Nephron (organoid): ENCODE measurements at regions not wholly inside any gene's neighbourhood (a gene's known extent, or its start where the extent isn't known, plus 50 kb on each side); places are given as distances from the start of the nearest gene placed in this dataset.
A peak's percentile ranks its signal among the peaks of the same experiment; 100 is the strongest.

ENCODE experiments used
- H3K27ac Mint-ChIP-seq, 3 experiments: 2 replicates each; pipeline ENCODE4 v1.8.0; 2020; ENCODE audit warnings: mixed read lengths in 3 of 3, mild to moderate bottlenecking in 2 of 3, moderate library complexity in 1 of 3
- H3K27me3 Mint-ChIP-seq: 2 replicates; pipeline ENCODE4 v1.8.0; 2021; ENCODE audit warnings: low read depth, mild to moderate bottlenecking, moderate library complexity, mixed read lengths
- H3K36me3 Mint-ChIP-seq: 2 replicates; pipeline ENCODE4 v1.8.0; 2020; ENCODE audit warnings: low read depth, mixed read lengths
- H3K4me1 Mint-ChIP-seq: 2 replicates; pipeline ENCODE4 v1.8.0; 2020; ENCODE audit warnings: mixed read lengths
- H3K4me3 Mint-ChIP-seq, 3 experiments: 2 replicates each; pipeline ENCODE4 v1.8.0; 2020; ENCODE audit warnings: mild to moderate bottlenecking in 3 of 3, mixed read lengths in 3 of 3, moderate library complexity in 2 of 3
- H3K9me3 Mint-ChIP-seq: 2 replicates; pipeline ENCODE4 v1.8.0; 2020; ENCODE audit warnings: mixed read lengths
- CTCF ChIP-seq, 3 experiments: fragments of 200-600 bp; sonication (generic); IDR thresholded peaks; one replicate each; pipeline ENCODE4 v1.5.0; 2021; ENCODE audit warnings: antibody characterized with exemption in 3 of 3; ENCODE audit not compliant: unreplicated experiment in 3 of 3

- H3K4me3 Mint-ChIP-seq, result no peak overlapping the region
- H3K27ac Mint-ChIP-seq, result peak overlapping the region in 1 of 3 experiments; percentile 15
- H3K9me3 Mint-ChIP-seq, result no peaks in the 10 kb centered on the region
- no peaks in the 10 kb centered on the region for H3K36me3 Mint-ChIP-seq
- no peak for TF ChIP-seq CTCF (IDR thresholded peaks at IDR 0.05; ENCODE audit: unreplicated experiment in 3 of 3)
- peaks cover 44% of the 10 kb centered on the region for H3K4me1 Mint-ChIP-seq
- peaks cover 5% of the 10 kb centered on the region for H3K27me3 Mint-ChIP-seq
Observed at GRCh38 chr2:23298551-23298950, 86.4 kb upstream of the KLHL29 start.

DNA sequence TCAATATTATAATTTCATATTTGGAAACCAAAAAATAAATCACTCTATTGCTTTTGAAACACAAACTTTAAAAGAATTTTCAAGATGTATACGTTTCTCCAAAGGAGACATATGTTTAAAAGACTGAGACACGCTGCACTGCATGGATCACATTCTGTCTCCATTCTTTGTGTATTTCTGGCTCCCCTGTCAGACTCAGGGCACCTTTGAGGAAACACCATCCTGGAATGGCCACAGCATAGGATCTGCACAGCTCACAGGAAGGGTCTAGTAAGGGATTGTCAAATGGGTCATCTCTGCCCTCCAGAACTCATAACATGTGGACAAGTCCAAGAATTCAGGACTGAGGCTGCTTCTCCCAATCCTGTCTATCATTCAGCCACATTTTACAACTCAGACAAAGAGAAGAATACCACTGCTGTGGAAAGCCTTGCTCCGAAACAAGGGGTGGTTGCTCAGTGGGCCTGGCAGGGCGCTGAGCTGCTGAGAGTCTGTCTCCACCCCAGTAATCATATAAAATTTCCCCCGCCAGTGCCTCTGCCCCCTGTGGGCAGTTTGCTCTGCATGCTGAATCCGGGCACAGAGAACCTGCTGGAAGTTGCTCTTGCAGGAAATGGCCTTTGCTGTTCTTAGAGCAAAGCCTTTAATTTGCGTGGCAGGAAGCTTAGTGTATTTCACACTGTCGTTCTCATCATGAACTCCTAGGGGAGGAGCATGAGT lies 85.3 kb upstream of the KLHL29 start:
- peaks cover 5% of the 10 kb centered on the region for H3K27me3 Mint-ChIP-seq
- TF ChIP-seq CTCF (IDR thresholded peaks at IDR 0.05; ENCODE audit: unreplicated experiment in 3 of 3), result no peak
- H3K27ac Mint-ChIP-seq, result peak overlapping the region in 1 of 3 experiments; percentile 41
- no peaks in the 10 kb centered on the region for H3K36me3 Mint-ChIP-seq
- H3K4me3 Mint-ChIP-seq, result no peak overlapping the region
- H3K4me1 Mint-ChIP-seq, result peaks cover 33% of the 10 kb centered on the region
- H3K9me3 Mint-ChIP-seq, result peaks cover 2% of the 10 kb centered on the region

DNA sequence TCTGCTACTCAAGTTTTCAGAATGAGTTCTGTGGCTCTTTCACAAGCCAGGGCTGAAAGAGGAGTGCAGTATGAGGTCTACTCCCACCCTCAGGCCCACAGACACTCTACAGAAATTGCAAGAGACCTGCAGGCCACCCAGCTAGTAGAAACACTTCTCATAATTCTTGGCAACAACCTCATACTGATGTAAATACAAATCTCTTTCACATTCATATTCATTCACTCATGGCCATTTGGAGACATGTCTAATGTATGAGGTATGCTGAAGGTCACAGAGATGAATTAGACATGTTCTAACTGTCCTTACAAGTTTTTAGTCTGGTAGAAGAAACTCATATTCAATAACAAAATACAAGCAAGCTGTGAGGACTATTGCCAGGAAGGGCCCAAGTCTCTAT lies 83.8 kb upstream of the KLHL29 start:
- Mint-ChIP-seq H3K9me3 (peaks cover 2% of the 10 kb centered on the region), H3K36me3 (no peaks in the 10 kb centered on the region), H3K4me1 (peaks cover 37% of the 10 kb centered on the region), H3K4me3 (no peak overlapping the region), H3K27ac (peak overlapping the region in 2 of 3 experiments; percentile 23 to 61), H3K27me3 (peaks cover 6% of the 10 kb centered on the region)
- no peak for TF ChIP-seq CTCF (IDR thresholded peaks at IDR 0.05; ENCODE audit: unreplicated experiment in 3 of 3)

DNA sequence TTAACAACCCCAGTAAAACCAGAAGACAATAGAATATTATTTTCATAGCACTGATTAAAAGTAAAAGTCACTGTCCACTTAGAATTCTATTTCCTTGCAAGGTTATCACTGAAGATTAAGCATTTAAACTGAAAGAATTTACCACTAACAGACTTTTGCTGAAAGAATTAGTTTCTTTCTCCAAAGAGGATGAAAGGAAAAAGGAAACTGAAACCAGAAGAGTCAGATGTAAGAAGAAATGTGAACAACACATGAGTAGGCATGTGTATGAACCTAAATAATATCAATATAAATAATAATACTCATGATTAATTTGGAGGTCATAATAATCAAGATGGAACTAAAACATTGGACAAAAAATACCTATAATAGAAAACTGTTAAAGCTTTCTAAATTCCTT lies 82.4 kb upstream of the KLHL29 start:
- no peaks in the 10 kb centered on the region for H3K36me3 Mint-ChIP-seq
- no peak overlapping the region for H3K27ac Mint-ChIP-seq
- H3K9me3 Mint-ChIP-seq, result peaks cover 2% of the 10 kb centered on the region
- H3K27me3 Mint-ChIP-seq, result peaks cover 9% of the 10 kb centered on the region
- peaks cover 29% of the 10 kb centered on the region for H3K4me1 Mint-ChIP-seq
- no peak overlapping the region for H3K4me3 Mint-ChIP-seq
- TF ChIP-seq CTCF (IDR thresholded peaks at IDR 0.05; ENCODE audit: unreplicated experiment in 3 of 3), result no peak

- Mint-ChIP-seq H3K27me3 (peaks cover 10% of the 10 kb centered on the region), H3K4me1 (peaks cover 18% of the 10 kb centered on the region), H3K36me3 (no peaks in the 10 kb centered on the region), H3K4me3 (no peak overlapping the region), H3K27ac (no peak overlapping the region), H3K9me3 (peaks cover 2% of the 10 kb centered on the region)
- TF ChIP-seq CTCF (IDR thresholded peaks at IDR 0.05; ENCODE audit: unreplicated experiment in 3 of 3), result no peak
Observed at GRCh38 chr2:23306401-23306800, 78.6 kb upstream of the KLHL29 start.

DNA sequence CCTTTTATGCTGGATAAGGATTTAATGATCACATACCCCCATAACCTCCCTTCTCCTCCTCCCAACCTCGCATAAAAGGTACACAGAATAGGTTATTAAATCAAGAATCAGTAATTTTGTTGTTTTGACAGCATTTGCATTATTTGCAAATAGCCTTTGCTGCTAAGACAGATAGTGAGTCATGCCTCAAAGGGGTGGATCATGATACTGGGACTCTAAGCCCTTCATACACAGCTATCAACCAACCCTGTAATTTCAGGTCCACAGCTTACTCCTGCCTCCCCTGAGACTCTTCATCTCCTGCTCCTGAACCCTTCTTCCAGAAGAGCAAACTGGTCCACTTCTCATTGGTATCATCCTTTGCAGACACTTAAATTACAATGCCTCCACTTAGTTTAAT lies 73.8 kb upstream of the KLHL29 start:
- peaks cover 3% of the 10 kb centered on the region for H3K4me1 Mint-ChIP-seq
- H3K27me3 Mint-ChIP-seq, result peaks cover 16% of the 10 kb centered on the region
- no peaks in the 10 kb centered on the region for H3K9me3 Mint-ChIP-seq
- no peaks in the 10 kb centered on the region for H3K36me3 Mint-ChIP-seq
- no peak for TF ChIP-seq CTCF (IDR thresholded peaks at IDR 0.05; ENCODE audit: unreplicated experiment in 3 of 3)
- H3K4me3 Mint-ChIP-seq, result no peak overlapping the region
- H3K27ac Mint-ChIP-seq, result no peak overlapping the region
